Body of pancreas (tissue), 4 donors: ENCODE measurements at regions not wholly inside any gene's neighbourhood (a gene's known extent, or its start where the extent isn't known, plus 50 kb on each side); places are given as distances from the start of the nearest gene placed in this dataset.

Experiments used
- ATAC-seq: fragments of 150-250 bp; one replicate; pipeline ENCODE4 v1.9.1; 2016
- DNase-seq, 4 donors: peaks; one replicate each; pipeline ENCODE4 v3.0.0-alpha.2; 2019
- H3K27ac ChIP-seq, 4 donors: fragments of 200-600 bp; sonication (generic); 1 replicate in 3 of 4; 2 replicates in 1 of 4; pipeline versions ENCODE4 v1.5.1 to v1.6.1; 2016 to 2019; ENCODE audit warnings: mild to moderate bottlenecking in 1 of 4, mixed read lengths in 1 of 4, moderate library complexity in 1 of 4
- H3K27me3 ChIP-seq, 2 donors: fragments of 200-600 bp; sonication (generic); one replicate each; pipeline ENCODE4 v1.6.0; 2016; ENCODE audit warnings: mild to moderate bottlenecking in 1 of 2
- H3K36me3 ChIP-seq, 2 donors: fragments of 200-600 bp; sonication (generic); replicated peaks in 1 of 2; 2 replicates each; pipeline ENCODE4 v1.5.1; 2016; ENCODE audit warnings: low read depth in 2 of 2; ENCODE audit not compliant: insufficient read depth in 1 of 2
- H3K4me1 ChIP-seq: fragments of 200-600 bp; sonication (generic); one replicate; pipeline ENCODE4 v1.6.0; 2016
- H3K4me3 ChIP-seq, 2 donors: fragments of 200-600 bp; sonication (generic); 1 replicate in 1 of 2; 2 replicates in 1 of 2; pipeline ENCODE4 v1.5.1; 2016 to 2019
- H3K9me3 ChIP-seq, 3 donors: fragments of 200-600 bp; sonication (generic); 1 replicate in 2 of 3; 2 replicates in 1 of 3; pipeline ENCODE4 v1.5.1; 2016
- POLR2A ChIP-seq, 3 donors: fragments of 450-650 bp; IDR thresholded peaks; one replicate each; pipeline ENCODE4 v1.6.1; 2016; ENCODE audit warnings: antibody characterized with exemption in 3 of 3, mild to moderate bottlenecking in 2 of 3
- WGBS, 2 donors: methylation state at CpG; one replicate each; pipeline ENCODE4 v1.1.5; 2017; 5-methylcytosine and 5-hydroxymethylcytosine counted together
- intact Hi-C: fragments of 100-400 bp; cut with DNase I; formaldehyde crosslinking; loops from one replicate; pipeline ENCODE4 v1.15.1; 2023
- TF ChIP-seq, protein P1 (sequence below), 7 experiments: fragments of 450-650 bp in 4 of 7; fragments of 200-600 bp in 3 of 7; sonication (generic) in 3 of 7; IDR thresholded peaks; one replicate each; pipeline ENCODE4 v1.5.1; 2016 to 2019; ENCODE audit warnings: antibody characterized with exemption in 7 of 7

DNA sequence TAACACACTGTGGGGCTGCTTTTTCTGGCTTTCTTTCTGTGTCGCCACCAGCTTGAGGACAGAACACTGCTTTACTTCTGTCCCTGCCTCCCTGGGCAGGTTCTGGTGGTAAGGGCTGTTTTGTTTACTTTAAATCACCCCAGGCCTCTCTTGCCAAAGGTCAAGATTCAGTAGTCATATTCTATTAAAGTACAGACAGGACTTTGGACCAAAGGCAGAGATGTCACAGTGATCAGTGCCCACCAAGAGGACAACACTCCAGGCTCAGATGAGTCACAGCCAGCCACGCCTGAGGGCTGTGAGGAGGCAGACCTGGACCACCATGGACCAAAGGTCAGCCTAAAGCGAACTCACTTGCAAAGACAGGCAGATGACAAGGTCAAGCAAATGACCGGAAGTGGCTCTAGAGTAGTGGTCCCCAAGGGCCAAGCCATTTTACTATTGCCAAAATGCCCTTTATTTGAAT is 200.0 kb downstream of the RHOU start:
- peaks cover 18% of the 10 kb centered on the region for H3K4me1 ChIP-seq
- H3K4me3 ChIP-seq = no peak overlapping the region
- no peak overlapping the region for H3K27ac ChIP-seq
- no peak for ATAC-seq
- no peaks in the 10 kb centered on the region for H3K27me3 ChIP-seq
- no peak for TF ChIP-seq POLR2A (IDR thresholded peaks at IDR 0.05)
- TF ChIP-seq, protein P1, sequence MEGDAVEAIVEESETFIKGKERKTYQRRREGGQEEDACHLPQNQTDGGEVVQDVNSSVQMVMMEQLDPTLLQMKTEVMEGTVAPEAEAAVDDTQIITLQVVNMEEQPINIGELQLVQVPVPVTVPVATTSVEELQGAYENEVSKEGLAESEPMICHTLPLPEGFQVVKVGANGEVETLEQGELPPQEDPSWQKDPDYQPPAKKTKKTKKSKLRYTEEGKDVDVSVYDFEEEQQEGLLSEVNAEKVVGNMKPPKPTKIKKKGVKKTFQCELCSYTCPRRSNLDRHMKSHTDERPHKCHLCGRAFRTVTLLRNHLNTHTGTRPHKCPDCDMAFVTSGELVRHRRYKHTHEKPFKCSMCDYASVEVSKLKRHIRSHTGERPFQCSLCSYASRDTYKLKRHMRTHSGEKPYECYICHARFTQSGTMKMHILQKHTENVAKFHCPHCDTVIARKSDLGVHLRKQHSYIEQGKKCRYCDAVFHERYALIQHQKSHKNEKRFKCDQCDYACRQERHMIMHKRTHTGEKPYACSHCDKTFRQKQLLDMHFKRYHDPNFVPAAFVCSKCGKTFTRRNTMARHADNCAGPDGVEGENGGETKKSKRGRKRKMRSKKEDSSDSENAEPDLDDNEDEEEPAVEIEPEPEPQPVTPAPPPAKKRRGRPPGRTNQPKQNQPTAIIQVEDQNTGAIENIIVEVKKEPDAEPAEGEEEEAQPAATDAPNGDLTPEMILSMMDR (IDR thresholded peaks at IDR 0.05) = no peak
- intact Hi-C loops = no loop called here
- no peaks in the 10 kb centered on the region for H3K9me3 ChIP-seq
- H3K36me3 ChIP-seq = no peaks in the 10 kb centered on the region
- WGBS, 2 donors = 69 to 84% methylated on average over 4 of the region's 4 CpGs
- DNase-seq = no peak

DNA sequence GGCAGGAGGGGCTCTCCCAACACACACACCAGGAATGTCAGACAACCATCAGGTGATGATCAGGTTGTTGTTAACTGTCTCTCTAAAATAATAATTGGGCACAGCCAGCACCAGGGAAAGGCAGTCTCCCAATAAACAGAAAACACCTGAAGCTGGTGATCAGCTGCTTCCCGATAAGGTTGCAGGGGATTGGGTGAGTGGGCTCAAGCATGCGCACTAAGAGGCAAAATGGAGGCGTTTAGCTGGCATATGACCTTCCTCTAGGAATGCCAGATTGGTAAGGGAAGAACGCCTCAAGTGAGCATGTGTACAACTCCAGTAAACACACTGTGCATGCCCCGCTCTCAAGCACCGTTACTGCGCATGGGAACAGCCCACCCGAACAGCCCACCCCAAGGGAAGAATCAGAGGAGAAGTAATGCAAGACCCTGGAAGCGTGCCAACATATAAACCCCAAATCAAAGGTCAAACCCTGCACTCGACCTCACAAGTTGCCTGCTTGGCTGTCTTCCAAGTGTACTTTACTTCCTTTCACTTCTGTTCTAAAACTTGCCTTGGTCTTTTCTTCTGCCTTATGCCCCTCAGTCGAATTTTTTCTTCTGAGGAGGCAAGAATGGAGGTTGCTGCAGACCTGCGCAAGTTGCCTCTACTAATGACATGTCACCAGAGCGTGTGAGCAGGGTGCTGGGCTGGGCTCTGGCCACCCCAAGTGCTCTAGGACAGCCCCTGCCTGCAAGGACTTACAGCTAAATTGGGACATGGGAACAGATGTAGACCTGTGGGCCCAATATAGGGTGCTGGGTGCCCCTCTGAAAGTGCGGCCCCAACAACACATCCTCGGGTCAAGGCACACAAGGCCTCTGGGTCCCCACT is 200.8 kb downstream of the RHOU start:
- Histone ChIP-seq H3K27ac (no peak overlapping the region), H3K9me3 (no peaks in the 10 kb centered on the region), H3K4me3 (no peak overlapping the region), H3K36me3 (no peaks in the 10 kb centered on the region), H3K4me1 (peaks cover 15% of the 10 kb centered on the region), H3K27me3 (no peaks in the 10 kb centered on the region)
- 71 to 77% methylated on average over 15 of the region's 15 CpGs for WGBS, 2 donors
- intact Hi-C loops = no loop called here
- TF ChIP-seq POLR2A (IDR thresholded peaks at IDR 0.05) = no peak
- TF ChIP-seq, protein P1 (IDR thresholded peaks at IDR 0.05) = no peak
- peak in 1 of 4 donors; percentile 33 for DNase-seq
- no peak for ATAC-seq

DNA sequence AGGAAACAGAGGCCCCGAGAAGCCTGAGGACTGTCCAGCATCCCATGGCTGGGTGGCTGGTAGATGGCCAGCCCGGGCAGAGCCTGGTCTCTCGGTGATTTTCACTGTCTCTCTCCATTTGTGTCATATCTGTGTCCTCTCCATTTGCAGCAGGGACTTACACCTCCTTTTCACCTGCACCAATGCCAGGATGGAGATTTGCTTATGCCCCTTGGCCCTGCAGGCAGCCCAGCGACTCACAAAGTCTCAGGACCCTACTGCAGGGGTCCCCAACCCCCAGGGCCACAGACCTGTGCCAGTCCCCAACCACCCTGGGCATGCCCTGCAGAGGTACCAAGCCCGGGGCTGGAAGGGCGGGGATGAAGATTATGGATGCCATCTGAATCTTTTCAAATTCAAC is 201.6 kb downstream of the RHOU start:
- no peak overlapping the region for H3K4me3 ChIP-seq
- TF ChIP-seq, protein P1 (IDR thresholded peaks at IDR 0.05) = no peak
- no peak for TF ChIP-seq POLR2A (IDR thresholded peaks at IDR 0.05)

GRCh38 chr1:228937351-228937750 is 202.1 kb downstream of the RHOU start:
- Histone ChIP-seq H3K36me3 (no peaks in the 10 kb centered on the region), H3K27ac (no peak overlapping the region), H3K4me3 (no peak overlapping the region), H3K27me3 (no peaks in the 10 kb centered on the region), H3K4me1 (peaks cover 15% of the 10 kb centered on the region), H3K9me3 (no peaks in the 10 kb centered on the region)
- 86 to 93% methylated on average over 12 of the region's 12 CpGs for WGBS, 2 donors
- TF ChIP-seq, protein P1 (IDR thresholded peaks at IDR 0.05) = no peak
- no peak for TF ChIP-seq POLR2A (IDR thresholded peaks at IDR 0.05)
- intact Hi-C loops = no loop called here
- ATAC-seq = no peak
- DNase-seq = no peak

More for the DNA sequence above, 201.6 kb downstream of the RHOU start:
- Histone ChIP-seq H3K27me3 (no peaks in the 10 kb centered on the region), H3K27ac (no peak overlapping the region), H3K9me3 (no peaks in the 10 kb centered on the region), H3K36me3 (no peaks in the 10 kb centered on the region), H3K4me1 (peaks cover 15% of the 10 kb centered on the region)
- intact Hi-C loops = no loop called here
- no peak for ATAC-seq
- WGBS, 2 donors = 87 to 89% methylated on average over 6 of the region's 6 CpGs
- no peak for DNase-seq
